GM06990 (cell line): ENCODE measurements at regions not wholly inside any gene's neighbourhood (a gene's known extent, or its start where the extent isn't known, plus 50 kb on each side); places are given as distances from the start of the nearest gene placed in this dataset.

Experiments used
- DNase-seq: peaks from one replicate; pipeline ENCODE4 v3.0.0-alpha.2; 2011; ENCODE audit not compliant: insufficient read length; ENCODE audit errors: extremely low read depth
- H3K27me3 ChIP-seq: replicated peaks from 2 replicates; pipeline ENCODE4 v1.6.0; 2011; ENCODE audit warnings: low read length; ENCODE audit not compliant: control insufficient read depth, insufficient read depth
- H3K36me3 ChIP-seq: 2 replicates; pipeline ENCODE4 v1.5.1; 2011; ENCODE audit warnings: low read length; ENCODE audit not compliant: control insufficient read depth, insufficient read depth
- H3K4me3 ChIP-seq: replicated peaks from 2 replicates; pipeline ENCODE4 v1.5.1; 2011; ENCODE audit warnings: low read depth, mild to moderate bottlenecking, control low read depth, low read length
- CTCF ChIP-seq: IDR thresholded peaks from 2 replicates; pipeline ENCODE4 v1.5.1; 2011; ENCODE audit warnings: low read length, control low read depth, mild to moderate bottlenecking, inconsistent platforms; ENCODE audit not compliant: insufficient read depth, poor library complexity, severe bottlenecking

- H3K4me3 ChIP-seq: no peak overlapping the region
- no peaks in the 10 kb centered on the region for H3K36me3 ChIP-seq
- DNase-seq: no peak
- no peak for TF ChIP-seq CTCF
- no peaks in the 10 kb centered on the region; the same call in none of the 2 replicates for H3K27me3 ChIP-seq
Observed at GRCh38 chr17:79469646-79470045, 141.2 kb downstream of the RBFOX3 start.

- Histone ChIP-seq H3K4me3 (no peak overlapping the region), H3K36me3 (no peaks in the 10 kb centered on the region), H3K27me3 (no peaks in the 10 kb centered on the region; the same call in 1 of the 2 replicates)
- DNase-seq: no peak
- no peak for TF ChIP-seq CTCF
Observed at GRCh38 chr17:79468183-79468944, 142.5 kb downstream of the RBFOX3 start.

- Histone ChIP-seq H3K27me3 (no peaks in the 10 kb centered on the region; the same call in 1 of the 2 replicates), H3K4me3 (no peak overlapping the region), H3K36me3 (no peaks in the 10 kb centered on the region)
- no peak for TF ChIP-seq CTCF
- DNase-seq: no peak
Observed at GRCh38 chr17:79466562-79467350, 144.1 kb downstream of the RBFOX3 start.

GRCh38 chr17:79465681-79466025, 145.2 kb downstream of the RBFOX3 start:
- Histone ChIP-seq H3K36me3 (no peaks in the 10 kb centered on the region), H3K27me3 (no peaks in the 10 kb centered on the region; the same call in 1 of the 2 replicates), H3K4me3 (no peak overlapping the region)
- DNase-seq: no peak
- no peak for TF ChIP-seq CTCF

- Histone ChIP-seq H3K27me3 (no peaks in the 10 kb centered on the region; the same call in 1 of the 2 replicates), H3K36me3 (no peaks in the 10 kb centered on the region), H3K4me3 (no peak overlapping the region)
- no peak for TF ChIP-seq CTCF
- DNase-seq: no peak
Observed at GRCh38 chr17:79465011-79465680, 145.7 kb downstream of the RBFOX3 start.
